Skeletal muscle tissue (tissue), 3 donors: ENCODE measurements at regions not wholly inside any gene's neighbourhood (a gene's known extent, or its start where the extent isn't known, plus 50 kb on each side); places are given as distances from the start of the nearest gene placed in this dataset.
"Not testable (repeated sequence)": the region's sequence is repeated elsewhere in the genome, so short reads cannot be mapped to it uniquely, and the experiment has no call there.

Experiments used
- H3K27ac ChIP-seq: one replicate; pipeline ENCODE4 v1.7.0; 2013; ENCODE audit warnings: mild to moderate bottlenecking, low read depth, low read length, inconsistent platforms
- H3K27me3 ChIP-seq, 3 donors: one replicate each; pipeline ENCODE4 v1.7.0; 2013; ENCODE audit warnings: low read length in 3 of 3; ENCODE audit not compliant: control insufficient read depth in 3 of 3, insufficient read depth in 3 of 3
- H3K36me3 ChIP-seq, 3 donors: one replicate each; pipeline ENCODE4 v1.7.0; 2013; ENCODE audit warnings: low read length in 3 of 3; ENCODE audit not compliant: control insufficient read depth in 3 of 3, insufficient read depth in 3 of 3
- H3K4me1 ChIP-seq, 3 donors: one replicate each; pipeline ENCODE4 v1.7.0; 2013; ENCODE audit warnings: low read length in 3 of 3, mild to moderate bottlenecking in 3 of 3; ENCODE audit not compliant: control insufficient read depth in 3 of 3, insufficient read depth in 3 of 3
- H3K4me3 ChIP-seq, 3 donors: one replicate each; pipeline ENCODE4 v1.7.0; 2013; ENCODE audit warnings: low read length in 3 of 3
- H3K9ac ChIP-seq, 3 donors: one replicate each; pipeline ENCODE4 v1.7.0; 2013; ENCODE audit warnings: low read length in 3 of 3, mild to moderate bottlenecking in 3 of 3, moderate library complexity in 2 of 3, low read depth in 1 of 3
- H3K9me3 ChIP-seq, 3 donors: one replicate each; pipeline ENCODE4 v1.7.0; 2013; ENCODE audit warnings: low read length in 3 of 3; ENCODE audit not compliant: control insufficient read depth in 3 of 3
- donor health status: Osteomylitis.

GRCh38 chr3:181210275-181210674 is 220.7 kb upstream of the DNAJC19 start:
- Histone ChIP-seq H3K4me1 (no peaks in the 10 kb centered on the region), H3K9ac (no peak overlapping the region), H3K36me3 (no peaks in the 10 kb centered on the region), H3K27me3 (peaks cover 0 to 2% (median 0%) of the 10 kb centered on the region in 3 donors), H3K4me3 (no peak overlapping the region), H3K9me3 (no peaks in the 10 kb centered on the region), H3K27ac (no peak overlapping the region)

- Histone ChIP-seq H3K27me3 (no peaks in the 10 kb centered on the region), H3K9ac (no peak overlapping the region), H3K4me1 (no peaks in the 10 kb centered on the region), H3K27ac (no peak overlapping the region), H3K4me3 (no peak overlapping the region), H3K9me3 (no peaks in the 10 kb centered on the region), H3K36me3 (no peaks in the 10 kb centered on the region)
Observed at GRCh38 chr3:181189556-181189955, 200.0 kb upstream of the DNAJC19 start.

GRCh38 chr3:181183764-181184163 is 194.2 kb upstream of the DNAJC19 start:
- no peaks in the 10 kb centered on the region for H3K27me3 ChIP-seq
- no peaks in the 10 kb centered on the region for H3K36me3 ChIP-seq
- H3K4me3 ChIP-seq: no peak overlapping the region
- H3K27ac ChIP-seq: no peak overlapping the region
- no peaks in the 10 kb centered on the region for H3K9me3 ChIP-seq
- H3K9ac ChIP-seq: no peak overlapping the region
- no peaks in the 10 kb centered on the region for H3K4me1 ChIP-seq

GRCh38 chr3:181183057-181183456 is 193.5 kb upstream of the DNAJC19 start:
- H3K36me3 ChIP-seq, H3K4me1 ChIP-seq, H3K27me3 ChIP-seq, H3K4me3 ChIP-seq, H3K27ac ChIP-seq, H3K9me3 ChIP-seq, H3K9ac ChIP-seq: not testable (repeated sequence)

- H3K36me3 ChIP-seq: no peaks in the 10 kb centered on the region
- no peak overlapping the region for H3K27ac ChIP-seq
- no peaks in the 10 kb centered on the region for H3K27me3 ChIP-seq
- H3K9me3 ChIP-seq: no peaks in the 10 kb centered on the region
- no peaks in the 10 kb centered on the region for H3K4me1 ChIP-seq
- H3K9ac ChIP-seq: no peak overlapping the region
- no peak overlapping the region for H3K4me3 ChIP-seq
Observed at GRCh38 chr3:181178991-181179390, 189.5 kb upstream of the DNAJC19 start.

GRCh38 chr3:181176601-181177000 is 187.1 kb upstream of the DNAJC19 start:
- Histone ChIP-seq H3K27ac (no peak overlapping the region), H3K4me1 (no peaks in the 10 kb centered on the region), H3K9me3 (no peaks in the 10 kb centered on the region), H3K27me3 (no peaks in the 10 kb centered on the region), H3K9ac (no peak overlapping the region), H3K4me3 (no peak overlapping the region), H3K36me3 (no peaks in the 10 kb centered on the region)

- Histone ChIP-seq H3K27ac (no peak overlapping the region), H3K9ac (no peak overlapping the region), H3K36me3 (no peaks in the 10 kb centered on the region), H3K4me3 (no peak overlapping the region), H3K4me1 (no peaks in the 10 kb centered on the region), H3K9me3 (no peaks in the 10 kb centered on the region), H3K27me3 (no peaks in the 10 kb centered on the region)
Observed at GRCh38 chr3:181174676-181175233, 185.2 kb upstream of the DNAJC19 start.

- no peak overlapping the region for H3K9ac ChIP-seq
- H3K27me3 ChIP-seq: no peaks in the 10 kb centered on the region
- H3K36me3 ChIP-seq: no peaks in the 10 kb centered on the region
- no peaks in the 10 kb centered on the region for H3K9me3 ChIP-seq
- H3K4me3 ChIP-seq: no peak overlapping the region
- no peaks in the 10 kb centered on the region for H3K4me1 ChIP-seq
- H3K27ac ChIP-seq: no peak overlapping the region
Observed at GRCh38 chr3:181174022-181174421, 184.5 kb upstream of the DNAJC19 start.

GRCh38 chr3:181173227-181173626 is 183.7 kb upstream of the DNAJC19 start:
- no peak overlapping the region for H3K9ac ChIP-seq
- H3K9me3 ChIP-seq: no peaks in the 10 kb centered on the region
- no peaks in the 10 kb centered on the region for H3K4me1 ChIP-seq
- H3K36me3 ChIP-seq: no peaks in the 10 kb centered on the region
- no peaks in the 10 kb centered on the region for H3K27me3 ChIP-seq
- no peak overlapping the region for H3K4me3 ChIP-seq
- no peak overlapping the region for H3K27ac ChIP-seq

GRCh38 chr3:181134873-181135272 is 145.3 kb upstream of the DNAJC19 start:
- Histone ChIP-seq H3K9me3 (no peaks in the 10 kb centered on the region), H3K36me3 (no peaks in the 10 kb centered on the region), H3K27me3 (no peaks in the 10 kb centered on the region), H3K4me1 (no peaks in the 10 kb centered on the region), H3K27ac (no peak overlapping the region), H3K4me3 (no peak overlapping the region), H3K9ac (no peak overlapping the region)

- Histone ChIP-seq H3K9ac (no peak overlapping the region), H3K4me1 (no peaks in the 10 kb centered on the region), H3K36me3 (no peaks in the 10 kb centered on the region), H3K27ac (no peak overlapping the region), H3K9me3 (no peaks in the 10 kb centered on the region), H3K4me3 (no peak overlapping the region), H3K27me3 (no peaks in the 10 kb centered on the region)
Observed at GRCh38 chr3:181133832-181134231, 144.3 kb upstream of the DNAJC19 start.
